Gastroesophageal sphincter (tissue), 4 donors: ENCODE measurements at regions not wholly inside any gene's neighbourhood (a gene's known extent, or its start where the extent isn't known, plus 50 kb on each side); places are given as distances from the start of the nearest gene placed in this dataset.

Source experiments
- ATAC-seq: fragments of 150-250 bp; one replicate; pipeline ENCODE4 v1.9.1; 2016; ENCODE audit warnings: mild to moderate bottlenecking, moderate library complexity
- H3K27ac ChIP-seq, 4 donors: fragments of 200-600 bp; sonication (generic) in 3 of 4; 1 replicate in 3 of 4; 2 replicates in 1 of 4; pipeline ENCODE4 v1.5.1; 2016 to 2019
- H3K27me3 ChIP-seq: fragments of 200-600 bp; sonication (generic); one replicate; pipeline ENCODE4 v1.5.1; 2019
- H3K36me3 ChIP-seq, 2 donors: fragments of 200-600 bp; sonication (generic); one replicate each; pipeline ENCODE4 v1.5.1; 2019; ENCODE audit warnings: control low read depth in 1 of 2
- H3K4me1 ChIP-seq, 3 donors: fragments of 200-600 bp; sonication (generic); 1 replicate in 2 of 3; 2 replicates in 1 of 3; pipeline ENCODE4 v1.5.1; 2016 to 2019; ENCODE audit warnings: control low read depth in 2 of 3
- H3K4me3 ChIP-seq, 2 donors: fragments of 200-600 bp; sonication (generic); one replicate each; pipeline ENCODE4 v1.5.1; 2019; ENCODE audit warnings: mild to moderate bottlenecking in 1 of 2, moderate library complexity in 1 of 2
- H3K9me3 ChIP-seq, 3 donors: fragments of 200-600 bp; sonication (generic); one replicate each; pipeline ENCODE4 v1.5.1; 2017 to 2019; ENCODE audit warnings: control low read depth in 2 of 3
- CTCF ChIP-seq, 4 experiments: fragments of 200-600 bp in 2 of 4; fragments of 450-650 bp in 2 of 4; sonication (generic) in 1 of 4; IDR thresholded peaks; one replicate each; pipeline ENCODE4 v1.5.1; 2017 to 2019; ENCODE audit warnings: antibody characterized with exemption in 4 of 4, mild to moderate bottlenecking in 2 of 4, moderate library complexity in 2 of 4
- EP300 ChIP-seq: sonication (generic); formaldehyde crosslinking; IDR thresholded peaks from one replicate; pipeline ENCODE4 v1.6.1; 2017; ENCODE audit warnings: antibody characterized with exemption, mild to moderate bottlenecking
- POLR2A ChIP-seq, 2 donors: fragments of 450-650 bp; IDR thresholded peaks; one replicate each; pipeline ENCODE4 v1.6.1; 2017; ENCODE audit warnings: antibody characterized with exemption in 2 of 2, mild to moderate bottlenecking in 2 of 2, moderate library complexity in 1 of 2
- POLR2AphosphoS5 ChIP-seq: sonication (generic); formaldehyde crosslinking; IDR thresholded peaks from one replicate; pipeline ENCODE4 v1.6.1; 2017; ENCODE audit warnings: antibody characterized with exemption
- WGBS, 2 donors: methylation state at CpG; one replicate each; pipeline ENCODE4 v1.1.5; 2018; ENCODE audit warnings: low coverage in 1 of 2; 5-methylcytosine and 5-hydroxymethylcytosine counted together

- 87% methylated on average over 3 of the region's 3 CpGs; no CpG with 5 or more reads in 1 of the 2 donors for WGBS, 2 donors
- no peak overlapping the region for H3K4me3 ChIP-seq
- no peaks in the 10 kb centered on the region for H3K36me3 ChIP-seq
- H3K4me1 ChIP-seq, result no peaks in the 10 kb centered on the region
- ATAC-seq, result no peak
- no peak overlapping the region for H3K27ac ChIP-seq
- H3K9me3 ChIP-seq, result peaks cover 0 to 12% (median 0%) of the 10 kb centered on the region in 3 donors
- TF ChIP-seq POLR2A (IDR thresholded peaks at IDR 0.05), result no peak
- TF ChIP-seq CTCF (IDR thresholded peaks at IDR 0.05), result no peak
- no peak for TF ChIP-seq EP300
- TF ChIP-seq POLR2AphosphoS5, result no peak
- H3K27me3 ChIP-seq, result no peaks in the 10 kb centered on the region
These were observed 145.0 kb upstream of the SPATS2L start for GRCh38 chr2:200161458-200161857.

- Histone ChIP-seq H3K9me3 (peaks cover 0 to 12% (median 0%) of the 10 kb centered on the region in 3 donors), H3K27me3 (no peaks in the 10 kb centered on the region), H3K4me3 (no peak overlapping the region), H3K4me1 (no peaks in the 10 kb centered on the region), H3K27ac (no peak overlapping the region), H3K36me3 (no peaks in the 10 kb centered on the region)
- no peak for TF ChIP-seq POLR2A (IDR thresholded peaks at IDR 0.05)
- no peak for TF ChIP-seq POLR2AphosphoS5
- no peak for ATAC-seq
- WGBS, 2 donors, result 83 to 100% methylated on average over 1 of the region's 1 CpG
These were observed 140.8 kb upstream of the SPATS2L start for GRCh38 chr2:200165687-200166086.

GRCh38 chr2:200168641-200169555 lies 137.6 kb upstream of the SPATS2L start:
- no peak for TF ChIP-seq POLR2AphosphoS5
- Histone ChIP-seq H3K4me1 (no peaks in the 10 kb centered on the region), H3K36me3 (no peaks in the 10 kb centered on the region), H3K4me3 (no peak overlapping the region), H3K27me3 (no peaks in the 10 kb centered on the region), H3K9me3 (peaks cover 0 to 12% (median 0%) of the 10 kb centered on the region in 3 donors), H3K27ac (no peak overlapping the region)
- no peak for ATAC-seq
- 77 to 83% methylated on average over 10 of the region's 12 CpGs for WGBS, 2 donors

- Histone ChIP-seq H3K4me3 (no peak overlapping the region), H3K27ac (no peak overlapping the region), H3K9me3 (peaks cover 0 to 12% (median 0%) of the 10 kb centered on the region in 3 donors), H3K4me1 (no peaks in the 10 kb centered on the region), H3K36me3 (no peaks in the 10 kb centered on the region), H3K27me3 (no peaks in the 10 kb centered on the region)
- no peak for ATAC-seq
- 66 to 83% methylated on average over 2 of the region's 2 CpGs for WGBS, 2 donors
- TF ChIP-seq POLR2A (IDR thresholded peaks at IDR 0.05) (no peak), EP300 (no peak), CTCF (IDR thresholded peaks at IDR 0.05) (no peak), POLR2AphosphoS5 (no peak)
These were observed 136.3 kb upstream of the SPATS2L start for GRCh38 chr2:200170221-200170620.

- Histone ChIP-seq H3K4me3 (no peak overlapping the region), H3K36me3 (no peaks in the 10 kb centered on the region), H3K27me3 (no peaks in the 10 kb centered on the region), H3K27ac (no peak overlapping the region), H3K4me1 (no peaks in the 10 kb centered on the region), H3K9me3 (no peaks in the 10 kb centered on the region)
- ATAC-seq, result no peak
- no peak for TF ChIP-seq POLR2AphosphoS5
- TF ChIP-seq CTCF (IDR thresholded peaks at IDR 0.05), result no peak
- 90 to 94% methylated on average over 2 to 3 of the region's 4 CpGs for WGBS, 2 donors
These were observed 134.6 kb upstream of the SPATS2L start for GRCh38 chr2:200171731-200172482.
